HEK293 (cell line): ENCODE measurements at regions not wholly inside any gene's neighbourhood (a gene's known extent, or its start where the extent isn't known, plus 50 kb on each side); places are given as distances from the start of the nearest gene placed in this dataset.

Experiments used
- CTCF ChIA-PET: fragments of 350-600 bp; formaldehyde crosslinking; extraction: SDS; loops from one replicate; lab custom pipeline; 2021; ENCODE audit warnings: antibody characterized with exemption; lab: Yijun Ruan, JAX
- POLR2A ChIA-PET: fragments of 300-600 bp; formaldehyde crosslinking; extraction: SDS; loops from one replicate; lab custom pipeline; 2020; ENCODE audit warnings: antibody characterized with exemption, inconsistent platforms; lab: Yijun Ruan, JAX
- H3K27ac ChIP-seq: fragments of 200-500 bp; sonication (Bioruptor generic); 2 replicates; pipeline ENCODE4 v1.5.1; 2014; ENCODE audit warnings: low read depth, low read length, control low read depth, inconsistent platforms; ENCODE audit errors: extremely low read depth
- H3K36me3 ChIP-seq, 2 experiments: fragments of 200-500 bp in 1 of 2; sonication (Bioruptor generic) in 1 of 2; 1 replicate in 1 of 2; 2 replicates in 1 of 2; pipeline ENCODE4 v1.5.1; 2014 to 2017; ENCODE audit warnings: inconsistent platforms in 2 of 2, low read length in 2 of 2; ENCODE audit not compliant: control insufficient read depth in 2 of 2, insufficient read depth in 1 of 2
- H3K4me1 ChIP-seq: fragments of 200-500 bp; sonication (Bioruptor generic); 2 replicates; pipeline ENCODE4 v1.5.1; 2014; ENCODE audit warnings: mild to moderate bottlenecking, low read length, inconsistent platforms; ENCODE audit not compliant: control insufficient read depth, insufficient read depth
- H3K4me3 ChIP-seq: 2 replicates; pipeline ENCODE4 v1.5.1; 2011; ENCODE audit warnings: low read depth, mild to moderate bottlenecking, control low read depth, low read length, moderate library complexity
- H3K9me3 ChIP-seq: fragments of 200-500 bp; sonication (Bioruptor generic); 2 replicates; pipeline ENCODE4 v1.5.1; 2014; ENCODE audit warnings: low read depth, low read length, inconsistent platforms; ENCODE audit not compliant: control insufficient read depth, insufficient read depth
- GLI2 ChIP-seq: fragments of 450-650 bp; formaldehyde crosslinking; IDR thresholded peaks from 2 replicates; pipeline ENCODE4; 2017; ENCODE audit warnings: missing biosample characterization, missing genetic modification characterization, low read depth, borderline replicate concordance
- HOXA7 ChIP-seq: sonication (generic); formaldehyde crosslinking; IDR thresholded peaks from 2 replicates; pipeline ENCODE4 v1.8.1; 2022; ENCODE audit warnings: missing genetic modification reagents, borderline replicate concordance
- KLF8 ChIP-seq: fragments of 450-650 bp; formaldehyde crosslinking; IDR thresholded peaks from 2 replicates; pipeline ENCODE4 v1.5.1; 2016; ENCODE audit warnings: missing biosample characterization, missing genetic modification characterization
- KLF9 ChIP-seq: fragments of 450-650 bp; formaldehyde crosslinking; IDR thresholded peaks from 2 replicates; pipeline ENCODE4 v1.5.1; 2016; ENCODE audit warnings: missing biosample characterization, missing genetic modification characterization, low read depth
- ZFP69B ChIP-seq: fragments of 450-650 bp; formaldehyde crosslinking; IDR thresholded peaks from 2 replicates; pipeline ENCODE4 v1.5.1; 2016; ENCODE audit warnings: missing biosample characterization, missing genetic modification characterization
- ZIC2 ChIP-seq: fragments of 450-650 bp; formaldehyde crosslinking; IDR thresholded peaks from 2 replicates; pipeline ENCODE4 v1.5.1; 2016; ENCODE audit warnings: missing biosample characterization, missing genetic modification characterization
- ZNF121 ChIP-seq: fragments of 450-650 bp; formaldehyde crosslinking; IDR thresholded peaks from 2 replicates; pipeline ENCODE4 v1.5.1; 2016; ENCODE audit warnings: missing biosample characterization, missing genetic modification characterization
- ZNF132 ChIP-seq: fragments of 450-650 bp; formaldehyde crosslinking; IDR thresholded peaks from 2 replicates; pipeline ENCODE4 v1.5.1; 2017; ENCODE audit warnings: missing biosample characterization, missing genetic modification characterization, borderline replicate concordance
- ZNF311 ChIP-seq: fragments of 450-650 bp; formaldehyde crosslinking; IDR thresholded peaks from 2 replicates; pipeline ENCODE4 v1.5.1; 2017; ENCODE audit warnings: missing biosample characterization, missing genetic modification characterization, borderline replicate concordance
- ZNF354C ChIP-seq: fragments of 450-650 bp; formaldehyde crosslinking; IDR thresholded peaks from 2 replicates; pipeline ENCODE4 v1.5.1; 2016; ENCODE audit warnings: missing biosample characterization, missing genetic modification characterization, low read depth, borderline replicate concordance
- ZNF416 ChIP-seq: fragments of 450-650 bp; formaldehyde crosslinking; IDR thresholded peaks from 2 replicates; pipeline ENCODE4 v1.5.1; 2016; ENCODE audit warnings: missing biosample characterization, missing genetic modification characterization
- ZNF521 ChIP-seq: fragments of 450-650 bp; formaldehyde crosslinking; IDR thresholded peaks from 2 replicates; pipeline ENCODE4 v1.5.1; 2017; ENCODE audit warnings: missing biosample characterization, mild to moderate bottlenecking, missing genetic modification characterization
- ZNF596 ChIP-seq: fragments of 450-650 bp; IDR thresholded peaks from 2 replicates; pipeline ENCODE4 v1.5.0; 2018; ENCODE audit warnings: missing biosample characterization, mild to moderate bottlenecking, missing genetic modification characterization, moderate library complexity
- ZNF610 ChIP-seq: fragments of 450-650 bp; formaldehyde crosslinking; IDR thresholded peaks from 2 replicates; pipeline ENCODE4 v1.5.1; 2016; ENCODE audit warnings: missing biosample characterization, missing genetic modification characterization, borderline replicate concordance
- ZNF843 ChIP-seq: fragments of 450-650 bp; formaldehyde crosslinking; IDR thresholded peaks from 2 replicates; pipeline ENCODE4 v1.5.1; 2016; ENCODE audit warnings: missing biosample characterization, missing genetic modification characterization
- TF ChIP-seq, protein P1 (sequence below): fragments of 450-650 bp; formaldehyde crosslinking; IDR thresholded peaks from 2 replicates; pipeline ENCODE4 v1.5.1; 2016; ENCODE audit warnings: missing biosample characterization, missing genetic modification characterization
- TF ChIP-seq, protein P2 (sequence below): fragments of 450-650 bp; formaldehyde crosslinking; conservative IDR thresholded peaks from 2 replicates; pipeline ENCODE4 v1.5.1; 2016; ENCODE audit warnings: low read depth, missing biosample characterization, missing genetic modification characterization
- TF ChIP-seq, protein P3 (sequence below): fragments of 450-650 bp; formaldehyde crosslinking; IDR thresholded peaks from 2 replicates; pipeline ENCODE4 v1.5.1; 2016; ENCODE audit warnings: missing biosample characterization, missing genetic modification characterization
- TF ChIP-seq, protein P4 (sequence below): fragments of 450-650 bp; formaldehyde crosslinking; IDR thresholded peaks from 2 replicates; pipeline ENCODE4 v1.5.1; 2017; ENCODE audit warnings: missing biosample characterization, missing genetic modification characterization
- TF ChIP-seq, protein P5 (sequence below): fragments of 450-650 bp; formaldehyde crosslinking; IDR thresholded peaks from 2 replicates; pipeline ENCODE4 v1.5.1; 2017; ENCODE audit warnings: missing biosample characterization, mild to moderate bottlenecking, missing genetic modification characterization, moderate library complexity
- TF ChIP-seq, protein P6 (sequence below): fragments of 450-650 bp; formaldehyde crosslinking; IDR thresholded peaks from 2 replicates; pipeline ENCODE4 v1.5.1; 2016; ENCODE audit warnings: missing biosample characterization, missing genetic modification characterization

DNA sequence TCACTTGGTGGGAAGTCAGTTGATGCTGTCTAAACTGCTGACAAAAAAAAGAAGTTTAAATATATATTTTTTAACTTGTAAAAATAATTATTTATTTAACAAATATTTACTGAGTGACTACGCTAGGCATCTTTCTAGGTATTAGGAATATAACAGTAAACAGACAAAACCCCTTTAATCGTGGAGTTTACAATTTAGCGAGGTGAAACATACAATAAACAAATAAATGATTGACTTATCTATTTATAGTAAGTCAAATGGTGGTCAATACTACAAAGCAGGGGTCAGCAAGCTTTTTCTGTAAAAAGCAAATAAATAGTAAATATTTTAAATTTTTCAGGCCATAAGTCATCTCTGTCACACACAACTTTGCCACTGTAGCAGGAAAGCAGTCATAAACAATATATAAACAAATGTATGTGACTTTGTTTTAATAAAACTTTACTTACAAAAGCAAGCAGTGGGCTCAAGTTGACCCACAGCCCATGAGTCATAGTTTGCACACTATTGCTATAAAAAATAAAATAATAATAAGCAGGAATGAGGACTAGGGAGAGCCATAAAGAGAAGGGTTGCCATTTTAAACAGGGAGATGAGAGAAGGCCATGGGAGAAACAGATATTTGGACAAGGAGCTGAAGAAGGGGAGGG lies 263.9 kb downstream of the PLPP3 start (continued):
- TF ChIP-seq, protein P1, sequence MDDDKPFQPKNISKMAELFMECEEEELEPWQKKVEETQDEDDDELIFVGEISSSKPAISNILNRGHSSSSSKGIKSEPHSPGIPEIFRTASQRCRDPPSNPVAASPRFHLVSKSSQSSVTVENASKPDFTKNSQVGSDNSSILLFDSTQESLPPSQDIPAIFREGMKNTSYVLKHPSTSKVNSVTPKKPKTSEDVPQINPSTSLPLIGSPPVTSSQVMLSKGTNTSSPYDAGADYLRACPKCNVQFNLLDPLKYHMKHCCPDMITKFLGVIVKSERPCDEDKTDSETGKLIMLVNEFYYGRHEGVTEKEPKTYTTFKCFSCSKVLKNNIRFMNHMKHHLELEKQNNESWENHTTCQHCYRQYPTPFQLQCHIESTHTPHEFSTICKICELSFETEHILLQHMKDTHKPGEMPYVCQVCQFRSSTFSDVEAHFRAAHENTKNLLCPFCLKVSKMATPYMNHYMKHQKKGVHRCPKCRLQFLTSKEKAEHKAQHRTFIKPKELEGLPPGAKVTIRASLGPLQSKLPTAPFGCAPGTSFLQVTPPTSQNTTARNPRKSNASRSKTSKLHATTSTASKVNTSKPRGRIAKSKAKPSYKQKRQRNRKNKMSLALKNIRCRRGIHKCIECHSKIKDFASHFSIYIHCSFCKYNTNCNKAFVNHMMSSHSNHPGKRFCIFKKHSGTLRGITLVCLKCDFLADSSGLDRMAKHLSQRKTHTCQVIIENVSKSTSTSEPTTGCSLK (tag by site-specific recombination): no peak
- TF ChIP-seq, protein P2, sequence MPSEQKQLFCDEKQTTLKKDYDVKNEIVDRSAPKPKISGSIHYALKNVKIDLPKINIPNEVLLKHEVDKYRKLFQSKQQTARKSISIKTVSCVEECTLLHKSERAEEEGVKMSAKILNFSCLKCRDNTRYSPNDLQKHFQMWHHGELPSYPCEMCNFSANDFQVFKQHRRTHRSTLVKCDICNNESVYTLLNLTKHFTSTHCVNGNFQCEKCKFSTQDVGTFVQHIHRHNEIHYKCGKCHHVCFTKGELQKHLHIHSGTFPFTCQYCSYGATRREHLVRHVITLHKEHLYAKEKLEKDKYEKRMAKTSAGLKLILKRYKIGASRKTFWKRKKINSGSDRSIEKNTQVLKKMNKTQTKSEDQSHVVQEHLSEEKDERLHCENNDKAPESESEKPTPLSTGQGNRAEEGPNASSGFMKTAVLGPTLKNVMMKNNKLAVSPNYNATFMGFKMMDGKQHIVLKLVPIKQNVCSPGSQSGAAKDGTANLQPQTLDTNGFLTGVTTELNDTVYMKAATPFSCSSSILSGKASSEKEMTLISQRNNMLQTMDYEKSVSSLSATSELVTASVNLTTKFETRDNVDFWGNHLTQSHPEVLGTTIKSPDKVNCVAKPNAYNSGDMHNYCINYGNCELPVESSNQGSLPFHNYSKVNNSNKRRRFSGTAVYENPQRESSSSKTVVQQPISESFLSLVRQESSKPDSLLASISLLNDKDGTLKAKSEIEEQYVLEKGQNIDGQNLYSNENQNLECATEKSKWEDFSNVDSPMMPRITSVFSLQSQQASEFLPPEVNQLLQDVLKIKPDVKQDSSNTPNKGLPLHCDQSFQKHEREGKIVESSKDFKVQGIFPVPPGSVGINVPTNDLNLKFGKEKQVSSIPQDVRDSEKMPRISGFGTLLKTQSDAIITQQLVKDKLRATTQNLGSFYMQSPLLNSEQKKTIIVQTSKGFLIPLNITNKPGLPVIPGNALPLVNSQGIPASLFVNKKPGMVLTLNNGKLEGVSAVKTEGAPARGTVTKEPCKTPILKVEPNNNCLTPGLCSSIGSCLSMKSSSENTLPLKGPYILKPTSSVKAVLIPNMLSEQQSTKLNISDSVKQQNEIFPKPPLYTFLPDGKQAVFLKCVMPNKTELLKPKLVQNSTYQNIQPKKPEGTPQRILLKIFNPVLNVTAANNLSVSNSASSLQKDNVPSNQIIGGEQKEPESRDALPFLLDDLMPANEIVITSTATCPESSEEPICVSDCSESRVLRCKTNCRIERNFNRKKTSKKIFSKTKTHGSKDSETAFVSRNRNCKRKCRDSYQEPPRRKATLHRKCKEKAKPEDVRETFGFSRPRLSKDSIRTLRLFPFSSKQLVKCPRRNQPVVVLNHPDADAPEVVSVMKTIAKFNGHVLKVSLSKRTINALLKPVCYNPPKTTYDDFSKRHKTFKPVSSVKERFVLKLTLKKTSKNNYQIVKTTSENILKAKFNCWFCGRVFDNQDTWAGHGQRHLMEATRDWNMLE (tag by site-specific recombination): no peak
- TF ChIP-seq, protein P3, sequence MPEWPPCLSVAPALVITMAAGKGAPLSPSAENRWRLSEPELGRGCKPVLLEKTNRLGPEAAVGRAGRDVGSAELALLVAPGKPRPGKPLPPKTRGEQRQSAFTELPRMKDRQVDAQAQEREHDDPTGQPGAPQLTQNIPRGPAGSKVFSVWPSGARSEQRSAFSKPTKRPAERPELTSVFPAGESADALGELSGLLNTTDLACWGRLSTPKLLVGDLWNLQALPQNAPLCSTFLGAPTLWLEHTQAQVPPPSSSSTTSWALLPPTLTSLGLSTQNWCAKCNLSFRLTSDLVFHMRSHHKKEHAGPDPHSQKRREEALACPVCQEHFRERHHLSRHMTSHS (tag by site-specific recombination): no peak
- TF ChIP-seq ZNF521 (no peak), ZFP69B (no peak), ZIC2 (tag by site-specific recombination) (no peak), ZNF596 (tag by site-specific recombination) (no peak), ZNF843 (tag by site-specific recombination) (no peak), ZNF416 (no peak), ZNF121 (tag by site-specific recombination) (no peak), ZNF132 (tag by site-specific recombination) (no peak)
- TF ChIP-seq, protein P4, sequence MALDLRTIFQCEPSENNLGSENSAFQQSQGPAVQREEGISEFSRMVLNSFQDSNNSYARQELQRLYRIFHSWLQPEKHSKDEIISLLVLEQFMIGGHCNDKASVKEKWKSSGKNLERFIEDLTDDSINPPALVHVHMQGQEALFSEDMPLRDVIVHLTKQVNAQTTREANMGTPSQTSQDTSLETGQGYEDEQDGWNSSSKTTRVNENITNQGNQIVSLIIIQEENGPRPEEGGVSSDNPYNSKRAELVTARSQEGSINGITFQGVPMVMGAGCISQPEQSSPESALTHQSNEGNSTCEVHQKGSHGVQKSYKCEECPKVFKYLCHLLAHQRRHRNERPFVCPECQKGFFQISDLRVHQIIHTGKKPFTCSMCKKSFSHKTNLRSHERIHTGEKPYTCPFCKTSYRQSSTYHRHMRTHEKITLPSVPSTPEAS (tag by site-specific recombination): no peak
- TF ChIP-seq, protein P5, sequence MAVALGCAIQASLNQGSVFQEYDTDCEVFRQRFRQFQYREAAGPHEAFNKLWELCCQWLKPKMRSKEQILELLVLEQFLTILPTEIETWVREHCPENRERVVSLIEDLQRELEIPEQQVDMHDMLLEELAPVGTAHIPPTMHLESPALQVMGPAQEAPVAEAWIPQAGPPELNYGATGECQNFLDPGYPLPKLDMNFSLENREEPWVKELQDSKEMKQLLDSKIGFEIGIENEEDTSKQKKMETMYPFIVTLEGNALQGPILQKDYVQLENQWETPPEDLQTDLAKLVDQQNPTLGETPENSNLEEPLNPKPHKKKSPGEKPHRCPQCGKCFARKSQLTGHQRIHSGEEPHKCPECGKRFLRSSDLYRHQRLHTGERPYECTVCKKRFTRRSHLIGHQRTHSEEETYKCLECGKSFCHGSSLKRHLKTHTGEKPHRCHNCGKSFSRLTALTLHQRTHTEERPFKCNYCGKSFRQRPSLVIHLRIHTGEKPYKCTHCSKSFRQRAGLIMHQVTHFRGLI (tag by site-specific recombination): no peak
- TF ChIP-seq, all 188 proteins: peak for 0

DNA sequence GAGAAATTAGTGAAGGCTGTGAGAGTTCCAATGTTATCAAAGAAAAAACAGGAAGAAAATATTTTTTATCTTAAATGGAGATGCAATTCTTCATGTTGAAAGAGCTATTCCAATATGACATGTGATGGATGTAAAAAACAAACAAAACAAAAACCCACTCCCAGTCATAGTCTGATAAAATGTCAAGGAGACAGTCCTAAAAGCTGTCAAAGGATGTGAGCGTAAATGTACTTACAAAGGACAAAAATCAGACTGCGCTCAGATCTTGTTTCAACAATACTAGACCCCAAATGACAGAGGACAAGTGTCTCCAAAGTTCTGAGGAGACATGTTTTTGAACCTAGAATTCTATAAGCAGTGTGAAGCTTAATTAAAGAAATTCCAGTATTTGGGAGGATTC lies 265.8 kb downstream of the PLPP3 start:
- Histone ChIP-seq H3K4me3 (no peak overlapping the region), H3K4me1 (no peaks in the 10 kb centered on the region), H3K36me3 (no peaks in the 10 kb centered on the region), H3K27ac (no peak overlapping the region), H3K9me3 (no peaks in the 10 kb centered on the region)
- POLR2A ChIA-PET: no interaction called here
- CTCF ChIA-PET: no interaction called here
- TF ChIP-seq ZNF311 (tag by site-specific recombination): no peak
- TF ChIP-seq, protein P6, sequence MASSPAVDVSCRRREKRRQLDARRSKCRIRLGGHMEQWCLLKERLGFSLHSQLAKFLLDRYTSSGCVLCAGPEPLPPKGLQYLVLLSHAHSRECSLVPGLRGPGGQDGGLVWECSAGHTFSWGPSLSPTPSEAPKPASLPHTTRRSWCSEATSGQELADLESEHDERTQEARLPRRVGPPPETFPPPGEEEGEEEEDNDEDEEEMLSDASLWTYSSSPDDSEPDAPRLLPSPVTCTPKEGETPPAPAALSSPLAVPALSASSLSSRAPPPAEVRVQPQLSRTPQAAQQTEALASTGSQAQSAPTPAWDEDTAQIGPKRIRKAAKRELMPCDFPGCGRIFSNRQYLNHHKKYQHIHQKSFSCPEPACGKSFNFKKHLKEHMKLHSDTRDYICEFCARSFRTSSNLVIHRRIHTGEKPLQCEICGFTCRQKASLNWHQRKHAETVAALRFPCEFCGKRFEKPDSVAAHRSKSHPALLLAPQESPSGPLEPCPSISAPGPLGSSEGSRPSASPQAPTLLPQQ (tag by site-specific recombination): no peak
- no peak for TF ChIP-seq KLF9 (tag by site-specific recombination)
- no peak for TF ChIP-seq ZNF354C
- no peak for TF ChIP-seq KLF8 (tag by site-specific recombination)
- TF ChIP-seq ZNF610 (tag by site-specific recombination): no peak
- no peak for TF ChIP-seq GLI2 (tag by site-specific recombination)
- no peak for TF ChIP-seq ZFP69B
- no peak for TF ChIP-seq HOXA7 (CRISPR knock-in tag)
